CMK (cell line): ENCODE measurements at regions not wholly inside any gene's neighbourhood (a gene's known extent, or its start where the extent isn't known, plus 50 kb on each side); places are given as distances from the start of the nearest gene placed in this dataset.
"Not testable (repeated sequence)": the region's sequence is repeated elsewhere in the genome, so short reads cannot be mapped to it uniquely, and the experiment has no call there.

ENCODE experiments used
- DNase-seq: peaks from one replicate; pipeline ENCODE4 v3.0.0-alpha.2; 2010; ENCODE audit warnings: low read depth

- DNase-seq = no peak
Observed at GRCh38 chr5:121479337-121479736, 372.3 kb upstream of the FTMT start.

- no peak for DNase-seq
Observed at GRCh38 chr5:121485281-121485680, 366.4 kb upstream of the FTMT start.

GRCh38 chr5:121485999-121486398 is 365.7 kb upstream of the FTMT start:
- not testable (repeated sequence) for DNase-seq

DNA sequence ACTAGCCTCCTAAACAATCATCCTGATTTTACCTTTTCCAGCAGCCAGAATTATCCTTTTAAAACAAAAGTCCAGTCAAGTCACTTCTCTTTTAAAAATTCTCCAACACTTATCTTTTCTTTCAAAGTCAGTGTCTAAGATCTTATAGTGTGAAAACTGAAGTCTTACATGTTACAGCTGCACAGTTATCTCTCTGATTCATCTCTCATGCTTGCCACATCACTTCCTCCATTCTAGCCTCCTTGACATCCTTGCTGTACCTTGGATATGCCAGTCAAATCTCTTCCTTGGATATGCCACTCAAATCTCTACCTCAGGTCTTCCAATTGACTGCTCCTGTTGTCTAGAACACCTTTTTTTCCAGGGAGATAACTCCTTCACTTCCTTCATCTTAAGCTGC is 361.7 kb upstream of the FTMT start:
- DNase-seq = no peak

- no peak for DNase-seq
Observed at GRCh38 chr5:121497176-121497575, 354.5 kb upstream of the FTMT start.

GRCh38 chr5:121500310-121500709 is 351.4 kb upstream of the FTMT start:
- DNase-seq = no peak

DNA sequence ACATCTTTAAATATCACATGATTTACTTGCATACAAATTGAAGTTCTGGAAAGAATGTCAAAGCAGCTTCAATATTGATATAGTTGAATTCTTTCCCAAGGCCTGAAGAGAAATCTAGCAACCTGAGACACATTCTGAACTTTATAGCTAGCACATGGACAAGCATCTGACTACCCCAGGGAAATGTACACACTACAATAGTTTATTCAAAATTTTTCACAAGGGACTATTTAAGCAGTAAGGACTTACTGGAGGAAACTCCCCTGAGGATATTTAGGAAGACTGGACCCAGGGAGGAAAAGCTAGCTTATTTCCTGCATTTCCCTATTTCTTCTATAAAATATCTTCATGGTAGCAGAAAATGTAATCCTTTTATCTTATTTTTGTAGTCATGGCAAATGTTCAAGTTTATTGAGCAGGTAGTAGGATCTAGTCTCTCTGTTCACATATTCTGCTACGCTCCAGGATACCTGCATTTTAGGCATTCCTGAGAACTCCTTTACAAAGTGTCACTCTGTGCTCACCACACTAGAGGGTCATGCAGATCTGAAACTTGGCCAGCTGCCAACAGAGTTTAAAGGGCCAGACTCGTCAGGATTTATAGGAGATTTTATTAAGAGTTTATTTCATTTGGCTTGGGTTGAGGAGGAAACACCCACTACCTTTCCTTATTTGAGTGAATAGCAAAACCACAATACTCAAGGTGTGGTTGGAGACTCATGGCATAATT is 348.4 kb upstream of the FTMT start:
- DNase-seq = no peak

DNA sequence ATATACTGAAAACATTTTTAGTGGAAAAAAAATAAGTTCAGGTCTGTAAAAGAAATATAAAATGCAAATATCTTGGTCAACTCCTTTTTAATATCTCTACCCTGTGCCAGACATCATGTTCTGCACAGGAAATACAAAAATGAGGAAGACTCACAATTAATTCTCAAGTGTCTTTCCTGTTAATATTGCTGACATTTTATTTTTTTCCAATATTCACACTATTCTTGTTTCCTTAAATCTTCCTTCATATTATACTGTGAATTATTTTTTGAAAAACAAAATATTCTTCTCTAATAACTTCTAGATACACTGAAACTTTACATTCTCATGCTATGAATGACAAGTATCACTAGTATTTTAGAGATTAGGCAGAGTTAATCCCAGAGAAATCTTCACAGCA is 334.7 kb upstream of the FTMT start:
- no peak for DNase-seq

- DNase-seq = no peak
Observed at GRCh38 chr5:121525706-121526105, 326.0 kb upstream of the FTMT start.

GRCh38 chr5:121526908-121527307 is 324.8 kb upstream of the FTMT start:
- no peak for DNase-seq

- no peak for DNase-seq
Observed at GRCh38 chr5:121533814-121534213, 317.9 kb upstream of the FTMT start.

- no peak for DNase-seq
Observed at GRCh38 chr5:121550989-121551388, 300.7 kb upstream of the FTMT start.

DNA sequence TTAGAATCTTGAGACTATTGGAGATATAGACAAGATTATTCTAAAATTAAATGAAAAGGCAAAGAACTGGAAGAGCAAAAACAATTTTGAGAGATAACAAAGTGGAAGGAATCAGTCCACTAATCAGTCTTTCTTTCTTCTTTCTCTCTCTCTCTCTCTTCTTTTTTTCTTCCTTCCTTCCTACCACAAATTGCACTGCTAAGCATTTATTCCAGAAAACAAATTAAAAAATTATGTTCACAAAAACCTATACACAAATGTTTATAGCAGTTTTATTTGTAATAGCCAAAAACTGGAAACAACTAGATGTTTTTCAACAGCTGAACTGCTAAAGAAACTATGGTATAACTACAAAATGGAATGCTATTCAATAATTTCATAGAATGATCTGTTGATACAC is 291.9 kb upstream of the FTMT start:
- no peak for DNase-seq

DNA sequence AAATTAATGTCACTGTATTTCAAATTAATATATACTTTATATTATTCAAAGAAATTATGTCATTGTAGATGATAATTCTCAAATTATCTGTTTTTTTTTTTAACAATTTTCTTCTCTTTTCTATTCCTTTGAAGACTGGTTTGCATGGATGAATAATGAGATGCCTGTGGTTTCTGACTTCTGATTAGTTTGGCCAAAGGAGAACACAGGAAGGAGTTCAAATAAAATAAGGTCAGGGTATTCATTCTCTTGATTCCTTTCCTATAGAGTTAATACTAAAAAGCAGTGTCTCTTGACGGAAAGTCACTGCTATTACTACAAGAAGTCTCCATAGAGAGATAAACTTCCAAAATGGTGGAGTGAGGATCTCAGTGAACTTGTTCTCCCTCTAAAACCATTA is 279.6 kb upstream of the FTMT start:
- DNase-seq = no peak

GRCh38 chr5:121573721-121574382 is 277.8 kb upstream of the FTMT start:
- DNase-seq = no peak

DNA sequence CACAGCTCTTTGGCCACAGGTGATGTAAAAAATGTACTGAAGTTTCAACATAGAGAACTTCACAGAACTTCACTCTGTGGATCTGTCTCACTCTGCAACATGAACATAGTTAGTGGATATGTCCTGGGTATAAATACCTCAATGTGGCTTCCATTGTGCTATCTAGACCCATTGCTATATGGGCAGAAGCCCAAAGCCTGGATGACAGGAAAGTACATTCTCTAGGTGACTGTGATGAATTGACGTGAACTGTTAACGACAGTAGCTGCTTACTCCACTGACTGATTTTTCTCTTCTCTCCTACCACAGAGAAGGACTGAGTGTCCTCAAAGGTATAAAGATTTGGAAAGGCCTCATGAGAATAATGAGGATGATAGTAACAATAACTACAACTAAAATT is 270.1 kb upstream of the FTMT start:
- no peak for DNase-seq

- no peak for DNase-seq
Observed at GRCh38 chr5:121596882-121597281, 254.8 kb upstream of the FTMT start.

GRCh38 chr5:121608826-121609225 is 242.9 kb upstream of the FTMT start:
- DNase-seq = no peak

- DNase-seq = no peak
Observed at GRCh38 chr5:121624035-121624434, 227.6 kb upstream of the FTMT start.

- DNase-seq = no peak
Observed at GRCh38 chr5:121628783-121629182, 222.9 kb upstream of the FTMT start.

- DNase-seq = no peak
Observed at GRCh38 chr5:121630402-121630801, 221.3 kb upstream of the FTMT start.

- DNase-seq = no peak
Observed at GRCh38 chr5:121634946-121635345, 216.7 kb upstream of the FTMT start.

DNA sequence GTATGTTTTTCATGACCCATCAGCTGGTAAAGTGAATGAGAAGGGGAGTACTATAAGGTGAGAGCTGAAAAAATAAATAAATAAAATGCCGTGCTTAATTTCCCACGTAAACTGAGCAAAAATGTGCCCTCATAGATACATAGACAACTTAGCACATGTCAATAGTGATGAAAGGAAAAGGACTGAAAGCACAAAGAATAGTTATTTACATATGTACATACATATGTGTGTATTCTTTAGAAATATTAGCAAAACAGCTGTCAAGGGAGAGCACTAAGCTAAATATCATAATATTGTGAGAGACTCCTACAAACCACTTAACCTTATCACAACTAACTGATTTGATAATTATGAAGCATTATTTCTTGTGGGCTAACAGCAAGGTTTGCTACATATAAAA is 213.6 kb upstream of the FTMT start:
- no peak for DNase-seq

- DNase-seq = no peak
Observed at GRCh38 chr5:121640298-121640697, 211.4 kb upstream of the FTMT start.
